ENCODE measurements at regions not wholly inside any gene's neighbourhood (a gene's known extent, or its start where the extent isn't known, plus 50 kb on each side); places are given as distances from the start of the nearest gene placed in this dataset.

GRCh38 chr6:68391953-68392352 lies 243.1 kb upstream of the ADGRB3 start:
- BruUV-seq (replicated peaks): no TSS peak
- POLR2A ChIA-PET: no interaction called here

GRCh38 chr6:68372991-68373390 lies 262.1 kb upstream of the ADGRB3 start:
- Histone ChIP-seq H3K9me1 (replicated peaks; ENCODE audit: control insufficient read depth, extremely low read depth, insufficient read depth, low read length) (no peaks in the 10 kb centered on the region), H3K4me2 (ENCODE audit: insufficient read depth, low read length) (no peak overlapping the region), H2AFZ (ENCODE audit: low read depth, low read length) (no peak overlapping the region), H3K79me2 (ENCODE audit: control insufficient read depth, insufficient read depth, low read length) (no peaks in the 10 kb centered on the region), H3K27ac (ENCODE audit: insufficient read depth, low read depth, low read length) (no peak overlapping the region), H3K4me3 (replicated peaks in 1 of 3; ENCODE audit: insufficient read depth in 1 of 3, low read depth in 1 of 3, low read length in 3 of 3) (no peak overlapping the region), H4K20me1 (replicated peaks; ENCODE audit: control insufficient read depth, extremely low read depth, insufficient read depth, low read length) (no peaks in the 10 kb centered on the region), H3K36me3 (ENCODE audit: control insufficient read depth in 2 of 2, extremely low read depth in 1 of 2, insufficient read depth in 2 of 2, low read length in 2 of 2) (no peaks in the 10 kb centered on the region), H3K9me3 (replicated peaks; ENCODE audit: control insufficient read depth, insufficient read depth, low read length) (no peaks in the 10 kb centered on the region), H3K4me1 (ENCODE audit: control insufficient read depth, extremely low read depth, insufficient read depth, low read length) (no peaks in the 10 kb centered on the region), H3K9ac (replicated peaks; ENCODE audit: extremely low read depth, insufficient read depth, low read length) (no peak overlapping the region), H3K27me3 (ENCODE audit: control insufficient read depth in 2 of 2, insufficient read depth in 2 of 2, low read length in 2 of 2) (no peaks in the 10 kb centered on the region)
- DNase-seq (ENCODE audit: low read depth, low spot score) (no peak), FAIRE-seq (no peak)
- intact Hi-C loops (cut with micrococcal nuclease): no loop called here
- TF ChIP-seq JUN (IDR thresholded peaks at IDR 0.05; ENCODE audit: borderline replicate concordance, insufficient read depth, insufficient read length, low read depth): no peak
- TF ChIP-seq FOS (IDR thresholded peaks at IDR 0.05; ENCODE audit: borderline replicate concordance, insufficient read depth, low read length): no peak
- TF ChIP-seq POLR2A (IDR thresholded peaks at IDR 0.05; ENCODE audit: low read depth, low read length): no peak
- TF ChIP-seq CTCF (IDR thresholded peaks at IDR 0.05; ENCODE audit: extremely low read depth in 1 of 2, insufficient read depth in 1 of 2, low read depth in 1 of 2, low read length in 2 of 2): no peak
- TF ChIP-seq EZH2 (IDR thresholded peaks at IDR 0.05; ENCODE audit: borderline replicate concordance, low read depth, low read length, severe bottlenecking): no peak
- no peak for TF ChIP-seq MYC (IDR thresholded peaks at IDR 0.05; ENCODE audit: low read depth, low read length)
- no peak for TF ChIP-seq MAX (IDR thresholded peaks at IDR 0.05; ENCODE audit: insufficient read depth, insufficient read length)
- TF ChIP-seq POLR2AphosphoS5 (IDR thresholded peaks at IDR 0.05; ENCODE audit: insufficient read depth, low read depth, low read length): no peak
- CTCF ChIA-PET: no interaction called here
- no TSS peak for BruUV-seq (replicated peaks)
- POLR2A ChIA-PET: no interaction called here
- dilution Hi-C loops (cut with MboI; ENCODE audit: extremely low pct_ligation_motif_present, low sequenced_read_pairs): no loop called here

More at GRCh38 chr6:68391953-68392352, 243.1 kb upstream of the ADGRB3 start:
- H3K9me1 ChIP-seq (replicated peaks; ENCODE audit: control insufficient read depth, extremely low read depth, insufficient read depth, low read length): no peaks in the 10 kb centered on the region
- TF ChIP-seq EZH2 (IDR thresholded peaks at IDR 0.05; ENCODE audit: borderline replicate concordance, low read depth, low read length, severe bottlenecking) (no peak), JUN (IDR thresholded peaks at IDR 0.05; ENCODE audit: borderline replicate concordance, insufficient read depth, insufficient read length, low read depth) (no peak)
- CTCF ChIA-PET: no interaction called here
- FAIRE-seq (no peak), DNase-seq (ENCODE audit: low read depth, low spot score) (no peak)
- H3K27ac ChIP-seq (ENCODE audit: insufficient read depth, low read depth, low read length): no peak overlapping the region
- no peak overlapping the region for H3K9ac ChIP-seq (replicated peaks; ENCODE audit: extremely low read depth, insufficient read depth, low read length)
- no peaks in the 10 kb centered on the region for H3K27me3 ChIP-seq (ENCODE audit: control insufficient read depth in 2 of 2, insufficient read depth in 2 of 2, low read length in 2 of 2)
- H4K20me1 ChIP-seq (replicated peaks; ENCODE audit: control insufficient read depth, extremely low read depth, insufficient read depth, low read length): no peaks in the 10 kb centered on the region
- peaks cover 1% of the 10 kb centered on the region for H3K9me3 ChIP-seq (replicated peaks; ENCODE audit: control insufficient read depth, insufficient read depth, low read length)
- no peak overlapping the region for H3K4me3 ChIP-seq (replicated peaks in 1 of 3; ENCODE audit: insufficient read depth in 1 of 3, low read depth in 1 of 3, low read length in 3 of 3)
- dilution Hi-C loops (cut with MboI; ENCODE audit: extremely low pct_ligation_motif_present, low sequenced_read_pairs): no loop called here
- H3K36me3 ChIP-seq (ENCODE audit: control insufficient read depth in 2 of 2, extremely low read depth in 1 of 2, insufficient read depth in 2 of 2, low read length in 2 of 2): no peaks in the 10 kb centered on the region
- H2AFZ ChIP-seq (ENCODE audit: low read depth, low read length): no peak overlapping the region
- intact Hi-C loops (cut with micrococcal nuclease): no loop called here
- H3K4me1 ChIP-seq (ENCODE audit: control insufficient read depth, extremely low read depth, insufficient read depth, low read length): no peaks in the 10 kb centered on the region
- H3K79me2 ChIP-seq (ENCODE audit: control insufficient read depth, insufficient read depth, low read length): no peaks in the 10 kb centered on the region
- no peak overlapping the region for H3K4me2 ChIP-seq (ENCODE audit: insufficient read depth, low read length)

All from endothelial cell of umbilical vein (primary cell).